Heart right ventricle (tissue), 16 donors: ENCODE measurements at regions not wholly inside any gene's neighbourhood (a gene's known extent, or its start where the extent isn't known, plus 50 kb on each side); places are given as distances from the start of the nearest gene placed in this dataset.

Experiments
- ATAC-seq, 8 donors: fragments of 200-7000 bp; cut with Tn5 transposase; one replicate each; pipeline ENCODE4 v1.9.1; 2020; ENCODE audit warnings: mild to moderate bottlenecking in 8 of 8, moderate library complexity in 8 of 8, moderate number of reproducible peaks in 1 of 8
- DNase-seq, 2 donors: peaks; one replicate each; pipeline ENCODE4 v3.0.0-alpha.2; 2020
- H3K27ac ChIP-seq, 10 donors: fragments of 200-600 bp; sonication (generic) in 2 of 10; one replicate each; pipeline versions ENCODE4 v1.5.0 to v1.8.0; 2020 to 2022; ENCODE audit warnings: mild to moderate bottlenecking in 3 of 10
- H3K27me3 ChIP-seq, 7 donors: fragments of 200-600 bp; one replicate each; pipeline ENCODE4 v1.8.0; 2021 to 2022; ENCODE audit warnings: mild to moderate bottlenecking in 2 of 7
- H3K36me3 ChIP-seq, 9 donors: fragments of 200-600 bp; sonication (generic) in 1 of 9; one replicate each; pipeline versions ENCODE4 v1.5.0 to v1.8.0; 2020 to 2022; ENCODE audit warnings: mild to moderate bottlenecking in 2 of 9
- H3K4me1 ChIP-seq, 9 donors: fragments of 200-600 bp; sonication (generic) in 1 of 9; one replicate each; pipeline versions ENCODE4 v1.5.0 to v1.8.0; 2020 to 2022; ENCODE audit warnings: mild to moderate bottlenecking in 4 of 9
- H3K4me3 ChIP-seq, 10 donors: fragments of 200-600 bp; sonication (generic) in 2 of 10; one replicate each; pipeline versions ENCODE4 v1.5.0 to v1.8.0; 2020 to 2022; ENCODE audit warnings: mild to moderate bottlenecking in 7 of 10, moderate library complexity in 2 of 10
- H3K9me3 ChIP-seq, 11 donors: fragments of 200-600 bp in 10 of 11; sonication (generic) in 2 of 11; one replicate each; pipeline versions ENCODE4 v1.5.0 to v1.8.0; 2013 to 2022; ENCODE audit warnings: mild to moderate bottlenecking in 2 of 11, control low read depth in 1 of 11, moderate library complexity in 1 of 11
- WGBS, 2 donors: extraction: QIAGEN DNeasy Blood & Tissue Kit; methylation state at CpG; one replicate each; pipeline ENCODE4 v1.1.7; 2013; ENCODE audit warnings: inconsistent platforms in 1 of 2; 5-methylcytosine and 5-hydroxymethylcytosine counted together
- intact Hi-C, 10 donors: fragments of 100-400 bp; cut with DNase I; formaldehyde crosslinking; loops; one replicate each; pipeline versions ENCODE4 v1.11.1 to v1.14.2; 2022
- TF ChIP-seq, protein P1 (sequence below), 9 donors: fragments of 200-600 bp; sonication (generic) in 2 of 9; IDR thresholded peaks; one replicate each; pipeline versions ENCODE4 v1.5.0 to v1.8.0; 2021 to 2022; ENCODE audit warnings: antibody characterized with exemption in 9 of 9, mild to moderate bottlenecking in 5 of 9, moderate library complexity in 1 of 9
- donor health status: Arrhythmogenic right ventricular cardiomyopathy.
- donor health status: ischemic (EF 13 %, LVEDD 7.1; RV severe dilation, severe dysfunction).
- donor health status: healthy with polysubstance abuse.
- donor health status: DM: no; HTN: yes; CAD: no.
- donor health status: DM: no; HTN: no; CAD: no.
- donor health status: ischemic (EF 25% LVEDD 6.9; RV normal size, moderate dysfunction).
- donor health status: ischemic (EF 25% LVEDD 5.7; RV mildly dilated, moderate dysfunction).
- donor health status: healthy.
- donor health status: DM: yes; HTN: yes; CAD: no.
- donor health status: Ischemic cardiomyopathy.
- donor health status: ischemic (EF 35%, LVEDD 5.7; RV mildly dilated, moderate dysfunction).
- donor health status: nonischemic (EF 11% LVEDD 7.7; RV severe dilation, severe dysfunction).
- donor health status: DM: yes; HTN: yes; CAD: no.
- donor health status: PGD.
- donor health status: ischemic (EF 29% LVEDD 5.4; RV normal size, mild dysfunction).
- donor health status: nonischemic (EF 23%, LVEDD 6.1; RV moderate dilation, normal function).

DNA sequence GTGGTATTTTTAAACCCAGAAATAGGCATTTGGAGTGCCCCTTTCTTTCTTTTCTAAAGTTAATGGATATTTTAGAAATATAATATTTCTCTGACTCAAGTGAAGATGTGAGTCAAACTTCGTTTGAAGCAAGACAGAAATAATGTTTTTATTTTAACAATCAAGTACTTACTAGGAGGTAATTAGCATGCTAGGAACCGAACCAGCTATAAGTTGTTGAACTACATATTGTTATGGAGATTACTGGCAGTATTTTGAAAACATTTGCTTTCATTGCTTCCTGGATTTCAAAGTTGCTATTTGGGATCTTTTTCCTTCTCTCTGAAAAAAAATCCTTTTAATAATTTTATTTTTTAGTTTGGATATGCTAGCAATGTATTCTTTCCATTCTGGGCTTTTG, 225.2 kb downstream of the NEDD1 start:
- H3K4me3 ChIP-seq = no peak overlapping the region
- WGBS, 2 donors = 37 to 42% methylated on average over 2 of the region's 2 CpGs
- H3K36me3 ChIP-seq = no peaks in the 10 kb centered on the region
- no peak for ATAC-seq
- H3K4me1 ChIP-seq = no peaks in the 10 kb centered on the region
- H3K9me3 ChIP-seq = no peaks in the 10 kb centered on the region
- peaks cover 0 to 4% (median 0%) of the 10 kb centered on the region in 7 donors for H3K27me3 ChIP-seq
- H3K27ac ChIP-seq = no peak overlapping the region
- intact Hi-C loops = no loop called here
- no peak for DNase-seq
- TF ChIP-seq, protein P1, sequence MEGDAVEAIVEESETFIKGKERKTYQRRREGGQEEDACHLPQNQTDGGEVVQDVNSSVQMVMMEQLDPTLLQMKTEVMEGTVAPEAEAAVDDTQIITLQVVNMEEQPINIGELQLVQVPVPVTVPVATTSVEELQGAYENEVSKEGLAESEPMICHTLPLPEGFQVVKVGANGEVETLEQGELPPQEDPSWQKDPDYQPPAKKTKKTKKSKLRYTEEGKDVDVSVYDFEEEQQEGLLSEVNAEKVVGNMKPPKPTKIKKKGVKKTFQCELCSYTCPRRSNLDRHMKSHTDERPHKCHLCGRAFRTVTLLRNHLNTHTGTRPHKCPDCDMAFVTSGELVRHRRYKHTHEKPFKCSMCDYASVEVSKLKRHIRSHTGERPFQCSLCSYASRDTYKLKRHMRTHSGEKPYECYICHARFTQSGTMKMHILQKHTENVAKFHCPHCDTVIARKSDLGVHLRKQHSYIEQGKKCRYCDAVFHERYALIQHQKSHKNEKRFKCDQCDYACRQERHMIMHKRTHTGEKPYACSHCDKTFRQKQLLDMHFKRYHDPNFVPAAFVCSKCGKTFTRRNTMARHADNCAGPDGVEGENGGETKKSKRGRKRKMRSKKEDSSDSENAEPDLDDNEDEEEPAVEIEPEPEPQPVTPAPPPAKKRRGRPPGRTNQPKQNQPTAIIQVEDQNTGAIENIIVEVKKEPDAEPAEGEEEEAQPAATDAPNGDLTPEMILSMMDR (IDR thresholded peaks at IDR 0.05) = no peak

DNA sequence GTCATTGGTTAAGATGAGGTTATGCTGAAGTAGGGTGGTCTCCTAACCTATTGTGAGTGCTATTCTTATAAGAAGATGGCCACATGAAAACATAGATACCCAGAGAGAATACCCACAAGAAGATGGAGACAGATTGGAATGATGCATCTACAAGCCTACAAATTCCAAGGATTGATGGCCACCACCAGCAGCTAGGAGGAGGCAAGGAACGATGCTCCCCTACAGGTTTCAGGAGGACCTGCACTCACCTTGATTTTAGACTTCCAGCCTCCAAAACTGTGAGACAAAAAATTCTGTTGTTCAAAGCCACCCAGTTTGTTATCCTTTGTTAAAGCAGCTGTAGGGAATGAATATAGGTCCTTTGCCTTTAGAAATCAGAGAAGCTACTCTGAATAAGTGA, 227.4 kb downstream of the NEDD1 start:
- no peaks in the 10 kb centered on the region for H3K27me3 ChIP-seq
- ATAC-seq = no peak
- H3K4me1 ChIP-seq = no peaks in the 10 kb centered on the region
- TF ChIP-seq, protein P1 (IDR thresholded peaks at IDR 0.05) = no peak
- intact Hi-C loops = no loop called here
- no peak overlapping the region for H3K27ac ChIP-seq
- WGBS, 2 donors = 80 to 94% methylated on average over 1 of the region's 1 CpG
- H3K36me3 ChIP-seq = no peaks in the 10 kb centered on the region
- H3K4me3 ChIP-seq = no peak overlapping the region
- DNase-seq = no peak
- peaks cover 0 to 5% (median 0%) of the 10 kb centered on the region in 11 donors for H3K9me3 ChIP-seq

DNA sequence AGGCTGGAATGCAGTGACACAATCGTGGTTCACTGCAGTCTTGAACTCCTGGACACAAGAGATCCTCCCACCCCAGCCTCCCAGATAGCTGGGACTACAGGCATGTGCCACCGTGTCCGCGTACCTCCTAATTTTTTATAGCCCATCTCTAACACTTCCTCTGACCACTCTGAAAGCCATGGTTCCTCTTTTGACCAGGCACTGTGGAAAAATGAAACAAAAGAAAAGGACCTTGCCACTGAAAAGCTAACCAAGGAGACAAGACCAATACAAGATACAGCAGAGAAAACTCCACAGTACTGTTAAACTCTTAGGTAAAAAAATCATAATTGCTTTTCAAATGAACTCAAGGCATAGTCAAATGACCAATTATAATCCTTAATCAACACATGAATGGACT, 233.3 kb downstream of the NEDD1 start:
- DNase-seq (no peak), ATAC-seq (no peak)
- intact Hi-C loops = loop anchor here in 5 of 10 donors (10.0 kb wide), 4 partner anchors 164 to 1254 kb away; no protein-coding TSS in a partner anchor
- no peak overlapping the region for H3K27ac ChIP-seq
- no peaks in the 10 kb centered on the region for H3K4me1 ChIP-seq
- H3K4me3 ChIP-seq = no peak overlapping the region
- TF ChIP-seq, protein P1 (IDR thresholded peaks at IDR 0.05) = no peak
- H3K27me3 ChIP-seq = no peaks in the 10 kb centered on the region
- no peaks in the 10 kb centered on the region for H3K36me3 ChIP-seq
- peaks cover 0 to 5% (median 0%) of the 10 kb centered on the region in 11 donors for H3K9me3 ChIP-seq
- 53 to 62% methylated on average over 4 of the region's 4 CpGs for WGBS, 2 donors

DNA sequence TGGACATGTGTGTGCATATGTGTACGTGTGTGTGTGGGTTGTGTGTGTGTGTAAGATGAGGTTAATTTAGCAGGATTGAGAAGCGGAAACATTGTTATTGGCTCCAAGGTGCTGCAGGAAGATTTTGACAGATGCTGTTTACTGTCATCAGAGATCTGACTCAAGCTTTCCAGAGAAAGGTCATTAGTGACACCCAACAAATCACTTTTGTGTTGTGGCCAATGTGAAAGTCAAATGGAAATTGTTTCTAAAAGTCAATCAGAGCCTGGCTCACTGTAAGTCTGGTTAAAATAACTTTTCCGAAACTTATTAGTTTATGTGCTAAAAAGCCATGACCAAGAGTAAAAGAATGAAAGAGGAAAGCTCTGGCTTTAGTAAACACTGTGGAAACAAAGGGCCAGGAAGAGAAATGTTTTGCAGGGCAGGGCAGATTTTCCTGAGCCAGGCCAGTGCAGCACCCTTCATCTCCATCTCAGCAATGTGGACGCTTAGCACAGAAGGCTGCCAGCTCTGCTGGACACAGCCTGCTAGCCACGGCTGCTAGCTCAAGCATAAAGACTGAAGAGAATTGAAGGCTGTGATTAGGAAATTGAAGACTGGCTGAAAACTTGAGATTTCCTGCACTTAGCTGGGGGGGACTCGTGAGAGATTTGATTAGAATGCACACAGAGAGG, 235.8 kb downstream of the NEDD1 start:
- no peak overlapping the region for H3K27ac ChIP-seq
- no peaks in the 10 kb centered on the region for H3K4me1 ChIP-seq
- DNase-seq (peak; percentile 5 to 7), ATAC-seq (peak in 4 of 8 donors; percentile 37 to 78 (median 51))
- intact Hi-C loops = loop anchor here in 5 of 10 donors (10.0 kb wide), 4 partner anchors 162 to 1252 kb away; no protein-coding TSS in a partner anchor
- H3K27me3 ChIP-seq = no peaks in the 10 kb centered on the region
- peaks cover 0 to 2% (median 0%) of the 10 kb centered on the region in 11 donors for H3K9me3 ChIP-seq
- no peaks in the 10 kb centered on the region for H3K36me3 ChIP-seq
- TF ChIP-seq, protein P1 (IDR thresholded peaks at IDR 0.05) = no peak
- WGBS, 2 donors = 39 to 40% methylated on average over 6 of the region's 6 CpGs
- H3K4me3 ChIP-seq = no peak overlapping the region
